ENCODE measurements at regions not wholly inside any gene's neighbourhood (a gene's known extent, or its start where the extent isn't known, plus 50 kb on each side); places are given as distances from the start of the nearest gene placed in this dataset.

- DNase-seq (ENCODE audit: low spot score), result no peak
- TF ChIP-seq, protein P1, sequence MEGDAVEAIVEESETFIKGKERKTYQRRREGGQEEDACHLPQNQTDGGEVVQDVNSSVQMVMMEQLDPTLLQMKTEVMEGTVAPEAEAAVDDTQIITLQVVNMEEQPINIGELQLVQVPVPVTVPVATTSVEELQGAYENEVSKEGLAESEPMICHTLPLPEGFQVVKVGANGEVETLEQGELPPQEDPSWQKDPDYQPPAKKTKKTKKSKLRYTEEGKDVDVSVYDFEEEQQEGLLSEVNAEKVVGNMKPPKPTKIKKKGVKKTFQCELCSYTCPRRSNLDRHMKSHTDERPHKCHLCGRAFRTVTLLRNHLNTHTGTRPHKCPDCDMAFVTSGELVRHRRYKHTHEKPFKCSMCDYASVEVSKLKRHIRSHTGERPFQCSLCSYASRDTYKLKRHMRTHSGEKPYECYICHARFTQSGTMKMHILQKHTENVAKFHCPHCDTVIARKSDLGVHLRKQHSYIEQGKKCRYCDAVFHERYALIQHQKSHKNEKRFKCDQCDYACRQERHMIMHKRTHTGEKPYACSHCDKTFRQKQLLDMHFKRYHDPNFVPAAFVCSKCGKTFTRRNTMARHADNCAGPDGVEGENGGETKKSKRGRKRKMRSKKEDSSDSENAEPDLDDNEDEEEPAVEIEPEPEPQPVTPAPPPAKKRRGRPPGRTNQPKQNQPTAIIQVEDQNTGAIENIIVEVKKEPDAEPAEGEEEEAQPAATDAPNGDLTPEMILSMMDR (IDR thresholded peaks at IDR 0.05; ENCODE audit: extremely low read depth, missing control alignments), result no peak
These were observed 237.2 kb upstream of the DPH6 start for GRCh38 chr15:35783203-35783602.

DNA sequence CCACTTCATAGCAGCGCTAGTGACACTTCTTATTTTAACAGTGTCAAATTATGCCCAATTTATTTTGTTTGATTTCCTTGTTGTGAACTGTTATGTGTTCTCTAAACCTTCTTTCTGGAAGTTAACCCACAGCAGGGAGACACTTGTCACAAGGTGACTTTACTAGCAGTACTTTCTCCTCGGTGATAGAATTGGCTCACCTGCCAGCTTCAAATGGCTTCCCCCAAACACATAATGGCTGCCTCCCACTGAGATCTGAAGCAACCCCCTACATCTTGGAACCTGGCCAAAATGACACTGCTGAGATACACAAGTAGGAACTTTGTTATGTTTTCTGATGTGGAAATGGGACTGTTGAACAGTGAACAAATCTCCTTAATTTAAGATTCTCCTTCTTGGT, 238.8 kb upstream of the DPH6 start:
- TF ChIP-seq, protein P1 (IDR thresholded peaks at IDR 0.05; ENCODE audit: extremely low read depth, missing control alignments), result no peak
- DNase-seq (ENCODE audit: low spot score), result no peak

DNA sequence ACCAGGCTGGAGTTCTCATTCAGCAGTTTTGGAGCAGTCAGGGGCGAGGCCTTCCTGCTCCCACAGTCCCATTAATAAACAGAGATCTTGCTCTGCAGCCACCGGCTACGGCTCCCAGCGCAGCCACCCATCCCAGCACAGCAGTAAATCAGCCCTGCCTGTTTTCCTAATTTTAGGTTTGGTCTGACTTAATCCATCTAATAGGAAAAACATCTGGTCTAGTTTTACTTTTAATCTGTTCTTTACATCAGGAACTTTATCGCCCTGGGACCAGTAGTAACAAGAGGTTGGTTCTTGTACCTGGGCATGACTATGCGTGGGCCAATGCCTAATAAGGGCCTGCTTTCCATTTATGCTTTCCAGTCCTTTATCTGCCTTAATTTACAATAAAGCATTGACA, 264.0 kb upstream of the DPH6 start:
- DNase-seq (ENCODE audit: low spot score), result no peak
- TF ChIP-seq, protein P1 (IDR thresholded peaks at IDR 0.05; ENCODE audit: extremely low read depth, missing control alignments), result no peak

GRCh38 chr15:35813573-35813972, 267.6 kb upstream of the DPH6 start:
- DNase-seq (ENCODE audit: low spot score), result no peak
- TF ChIP-seq, protein P1 (IDR thresholded peaks at IDR 0.05; ENCODE audit: extremely low read depth, missing control alignments), result no peak

- TF ChIP-seq, protein P1 (IDR thresholded peaks at IDR 0.05; ENCODE audit: extremely low read depth, missing control alignments), result no peak
- DNase-seq (ENCODE audit: low spot score), result no peak
These were observed 272.9 kb upstream of the DPH6 start for GRCh38 chr15:35818846-35819245.

DNA sequence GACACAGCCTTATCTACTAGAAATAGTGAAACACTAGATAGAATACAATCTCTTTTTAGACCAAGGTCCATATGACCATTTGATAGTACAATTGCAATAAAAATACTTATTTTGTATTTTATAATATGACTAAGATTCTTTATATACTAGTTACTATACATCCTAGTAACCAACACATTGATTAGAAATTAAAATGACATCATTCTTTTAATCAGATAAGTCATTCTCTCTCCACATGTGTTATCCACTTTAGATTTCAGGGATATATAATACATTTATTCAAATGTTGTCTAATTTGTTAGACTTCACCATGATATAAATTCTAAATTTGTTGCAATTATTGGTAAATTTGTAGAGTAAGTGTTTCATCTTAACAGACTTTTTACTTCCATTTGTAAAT, 276.2 kb upstream of the DPH6 start:
- no peak for DNase-seq (ENCODE audit: low spot score)
- TF ChIP-seq, protein P1 (IDR thresholded peaks at IDR 0.05; ENCODE audit: extremely low read depth, missing control alignments), result no peak

DNA sequence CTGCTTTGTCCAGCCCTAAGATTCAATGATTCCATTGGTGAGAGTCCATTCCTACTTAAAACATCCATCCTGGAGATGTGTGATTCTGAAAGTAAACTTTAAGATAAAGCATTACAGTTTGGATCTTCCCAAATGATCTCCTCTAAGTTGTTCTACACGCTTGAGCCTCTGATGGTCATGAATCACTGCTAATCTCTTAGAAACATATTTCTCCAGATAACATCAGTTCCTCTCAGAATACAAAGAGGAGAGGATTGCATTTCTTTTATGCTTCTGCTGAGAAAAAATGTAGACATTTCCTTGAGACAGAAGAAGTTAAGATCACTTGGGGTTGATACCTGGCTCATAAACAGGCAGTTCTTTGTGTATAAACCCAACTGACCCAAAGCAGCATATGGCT, 281.2 kb upstream of the DPH6 start:
- TF ChIP-seq, protein P1 (IDR thresholded peaks at IDR 0.05; ENCODE audit: extremely low read depth, missing control alignments), result no peak
- DNase-seq (ENCODE audit: low spot score), result no peak

Data from GM20000 (cell line).